Limb (tissue), 2 donors: ENCODE measurements at regions not wholly inside any gene's neighbourhood (a gene's known extent, or its start where the extent isn't known, plus 50 kb on each side); places are given as distances from the start of the nearest gene placed in this dataset.

Experiments
- DNase-seq, 2 donors: peaks; one replicate each; pipeline ENCODE4 v3.0.0-alpha.2; 2016; ENCODE audit errors: extremely low spot score in 2 of 2

DNA sequence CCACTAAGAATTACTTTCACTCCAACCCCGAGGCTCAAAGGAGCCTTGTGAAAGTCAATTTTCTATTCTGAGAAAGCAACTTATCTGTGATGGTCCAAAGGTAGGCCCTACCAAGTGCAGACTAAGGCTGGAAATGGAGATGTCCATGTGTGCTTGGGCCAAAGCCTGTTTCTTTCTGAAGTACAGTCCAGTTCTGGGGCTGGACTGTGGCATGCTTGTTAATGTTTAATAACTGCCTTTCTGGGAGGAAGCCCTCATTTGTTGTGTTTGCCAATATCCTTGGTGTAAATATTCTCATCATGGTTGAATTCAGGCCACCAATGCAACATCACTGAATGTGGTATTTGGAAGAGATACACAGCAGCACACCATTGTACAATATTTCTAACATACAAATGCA is 182.3 kb upstream of the BCL6 start:
- no peak for DNase-seq

DNA sequence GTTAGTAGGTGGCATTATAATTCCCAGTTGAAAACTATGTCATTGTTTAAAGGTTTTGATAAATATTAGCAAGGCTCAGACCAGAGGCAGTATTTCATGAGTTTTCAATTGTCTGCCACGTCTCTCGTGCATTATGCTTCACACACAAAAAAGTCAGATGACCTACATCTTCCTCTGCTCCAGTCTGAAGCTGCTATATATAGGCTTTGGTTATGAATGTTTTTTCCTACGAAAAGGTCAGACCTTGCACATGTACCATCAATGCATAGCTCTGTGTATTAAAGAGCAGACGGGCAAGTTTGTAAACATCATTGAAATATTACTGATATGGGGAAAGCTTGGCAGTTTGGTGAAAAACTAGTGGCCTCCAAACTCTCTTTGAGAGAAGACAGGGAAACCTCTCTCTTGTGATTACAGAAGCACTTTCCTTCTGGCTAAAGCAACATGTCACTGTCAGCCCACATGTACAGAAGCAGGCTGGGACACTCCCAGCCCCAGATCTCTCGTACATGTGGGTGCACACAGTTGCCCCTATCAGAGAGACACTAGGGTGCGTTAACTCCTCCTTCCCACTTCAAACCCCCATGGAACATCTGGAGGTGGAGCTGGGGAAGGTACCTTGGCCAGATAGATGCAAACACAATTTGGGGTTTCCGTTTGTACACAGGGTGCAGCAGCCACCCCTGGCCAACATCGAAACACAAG is 184.0 kb upstream of the BCL6 start:
- no peak for DNase-seq

DNA sequence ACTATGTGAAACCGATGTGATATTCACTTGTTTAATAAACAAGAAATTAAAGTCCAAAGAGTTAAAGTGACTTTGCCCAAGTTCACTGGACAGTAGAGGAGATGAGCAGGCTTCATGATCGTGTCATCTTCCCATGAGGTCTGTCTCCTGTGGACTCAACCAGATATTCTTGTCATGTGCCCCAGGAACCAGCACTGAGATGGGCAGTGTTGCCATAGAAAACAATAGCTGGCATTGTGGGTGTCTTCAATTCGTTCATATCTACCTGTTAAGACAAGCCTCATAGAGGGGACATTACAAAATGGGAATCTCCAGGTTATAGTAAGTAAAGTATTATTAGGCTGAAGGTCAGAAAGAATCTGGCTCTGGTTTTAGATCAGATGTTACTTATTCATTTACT is 184.8 kb upstream of the BCL6 start:
- no peak for DNase-seq

DNA sequence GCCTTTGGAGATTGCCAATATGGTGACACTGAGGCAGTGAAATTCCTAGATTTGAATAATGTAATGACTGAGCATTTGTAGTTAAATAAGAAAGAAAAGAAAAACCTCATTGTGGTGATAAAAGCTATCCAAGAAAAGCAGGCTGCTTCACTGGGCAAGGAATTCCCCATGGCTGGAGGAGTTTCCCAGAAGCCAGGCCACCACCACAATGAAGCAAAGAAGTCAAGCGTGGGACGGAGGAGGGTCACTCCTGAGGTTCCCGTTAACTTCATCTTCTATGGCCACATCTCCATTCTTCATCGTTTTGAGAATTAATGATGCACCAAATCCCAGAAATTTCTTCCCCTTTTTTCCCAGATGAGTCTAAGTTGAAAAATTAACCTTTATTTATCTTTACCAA is 185.8 kb upstream of the BCL6 start:
- no peak for DNase-seq

DNA sequence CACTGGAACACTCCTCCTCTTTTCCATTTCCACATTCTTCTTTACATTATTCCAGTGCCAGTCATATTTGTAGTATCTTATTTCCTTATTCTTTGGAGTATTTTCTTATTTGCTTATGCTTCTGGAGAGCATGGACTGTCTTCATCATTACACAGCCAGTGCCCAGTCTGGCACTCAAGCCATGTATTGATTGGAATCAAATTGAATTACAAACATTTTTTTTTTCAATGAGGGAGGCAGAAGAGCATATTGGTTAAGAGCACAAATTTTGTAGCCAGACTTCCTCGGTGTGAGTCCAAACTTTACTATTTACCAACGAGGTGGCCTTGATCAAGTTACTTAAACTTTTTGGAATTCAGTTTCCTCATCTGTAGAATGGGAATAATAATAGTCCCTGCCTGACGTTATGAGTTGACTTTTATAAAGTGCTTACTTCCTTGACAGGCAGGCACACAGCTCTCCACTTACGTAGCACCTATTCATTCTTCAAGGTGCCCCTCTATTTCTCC is 186.6 kb upstream of the BCL6 start:
- DNase-seq: no peak

DNA sequence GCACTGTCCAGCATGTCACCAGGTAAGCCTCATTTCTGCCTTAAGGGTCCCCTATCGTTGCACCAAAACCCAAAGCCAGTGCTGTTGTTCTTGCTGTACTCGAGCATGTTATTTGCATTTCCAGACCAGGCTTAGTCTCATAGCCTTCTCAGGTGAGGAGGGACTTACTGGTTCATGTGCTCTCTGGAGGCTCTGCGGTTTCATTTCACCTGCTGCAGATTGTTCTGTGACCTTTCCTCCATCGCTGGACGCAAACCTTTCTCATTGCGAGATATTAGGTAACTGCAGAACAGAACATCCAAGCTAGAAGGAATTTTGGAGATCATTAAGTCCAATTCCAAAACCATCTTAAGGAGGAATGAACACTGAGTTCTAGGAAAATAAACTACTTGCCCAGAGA is 187.3 kb upstream of the BCL6 start:
- DNase-seq: no peak

DNA sequence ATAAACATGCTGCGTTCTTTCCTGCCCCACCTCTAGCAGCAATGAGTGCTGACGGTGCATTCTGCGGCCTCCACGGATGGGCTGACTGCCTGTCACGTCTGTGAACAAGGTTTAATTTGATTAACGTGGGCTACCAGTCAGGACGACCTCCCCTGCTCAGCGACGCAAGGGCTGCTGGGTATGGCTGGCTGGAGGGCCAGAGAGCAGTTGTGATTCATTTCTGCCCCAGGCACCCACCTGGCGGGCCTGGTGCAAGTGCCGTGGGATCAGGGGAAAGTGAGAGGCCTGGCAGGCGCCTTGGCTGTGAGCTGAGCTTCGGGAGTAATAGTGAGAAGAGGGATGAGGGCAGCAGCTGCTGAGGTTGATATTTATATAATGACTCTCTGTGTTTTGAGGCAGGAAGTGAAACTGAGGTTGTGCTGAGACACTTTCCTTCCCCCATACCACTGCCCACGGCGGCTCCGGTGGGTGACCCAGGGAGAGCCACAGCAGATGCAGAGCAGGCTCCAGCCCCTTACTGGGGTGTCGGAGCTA is 190.4 kb upstream of the BCL6 start:
- DNase-seq: no peak

DNA sequence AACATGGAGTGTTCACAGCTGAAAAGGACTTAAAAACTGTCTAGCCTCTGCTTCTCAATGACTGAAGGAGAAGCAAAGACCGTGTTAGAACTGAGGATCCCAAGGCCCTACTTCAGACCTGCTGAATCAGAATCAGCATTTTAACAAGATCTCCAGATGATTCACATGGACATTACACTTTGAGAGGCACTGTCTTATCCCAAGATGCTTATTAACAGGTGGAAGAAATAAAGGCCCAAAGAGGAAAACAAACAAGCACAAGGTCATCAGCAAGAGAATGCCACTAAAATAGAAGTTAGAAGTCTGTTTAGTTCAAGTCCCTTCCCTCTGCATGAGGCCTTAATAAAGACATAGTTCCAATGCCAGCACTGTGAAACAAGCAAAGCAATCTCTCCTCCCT is 191.4 kb upstream of the BCL6 start:
- no peak for DNase-seq

DNA sequence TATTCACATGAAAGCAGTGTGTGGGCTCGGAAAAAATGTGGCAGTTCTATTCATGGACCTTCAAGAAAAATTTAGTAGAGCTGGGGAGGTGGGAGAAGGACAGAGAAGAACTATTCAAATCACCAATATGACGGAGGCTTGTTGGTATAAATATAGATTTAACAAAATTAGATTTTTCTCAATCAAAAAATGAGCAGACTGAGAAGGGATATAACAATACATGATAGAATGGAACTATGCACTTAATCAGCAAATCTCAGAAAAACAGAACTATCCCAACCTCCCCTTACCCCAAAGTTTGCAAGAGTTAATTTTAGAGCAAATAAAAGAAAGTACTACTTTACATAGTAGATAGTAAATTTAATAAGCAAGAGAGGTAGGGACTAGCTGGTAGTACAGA is 194.6 kb upstream of the BCL6 start:
- DNase-seq: no peak

DNA sequence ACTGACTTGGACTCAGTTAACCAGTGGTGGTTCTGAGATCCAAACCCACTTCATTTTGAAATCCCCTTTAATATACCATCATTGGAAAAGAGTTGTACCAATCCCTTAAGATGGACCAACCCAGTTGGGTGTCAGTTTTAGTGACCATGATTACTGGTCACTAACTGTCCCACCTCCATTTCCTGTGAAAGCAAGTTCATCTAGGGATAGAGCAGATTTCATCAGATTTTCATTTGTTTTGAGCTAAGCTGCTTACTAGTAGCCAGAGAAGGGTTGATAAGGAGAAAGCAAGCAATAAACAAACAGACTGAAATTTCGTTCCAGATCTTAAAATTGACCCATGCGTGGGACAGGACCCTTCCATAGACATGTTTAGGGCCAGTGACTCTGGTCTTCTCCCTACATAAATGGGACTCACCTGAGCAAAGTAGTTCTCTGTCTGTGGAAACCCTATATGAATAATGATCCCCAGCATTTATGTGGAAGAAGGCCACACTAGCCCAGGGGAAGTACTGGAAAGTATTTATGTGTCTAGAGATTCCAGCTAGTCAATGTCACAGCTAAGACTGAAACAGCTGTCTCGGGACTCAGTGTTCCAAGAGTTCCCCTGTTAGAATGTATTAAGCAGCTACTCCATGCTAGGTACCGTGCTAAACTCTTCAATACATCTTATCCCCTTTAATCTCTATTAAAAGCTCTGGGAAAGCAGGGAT is 196.0 kb upstream of the BCL6 start:
- no peak for DNase-seq

DNA sequence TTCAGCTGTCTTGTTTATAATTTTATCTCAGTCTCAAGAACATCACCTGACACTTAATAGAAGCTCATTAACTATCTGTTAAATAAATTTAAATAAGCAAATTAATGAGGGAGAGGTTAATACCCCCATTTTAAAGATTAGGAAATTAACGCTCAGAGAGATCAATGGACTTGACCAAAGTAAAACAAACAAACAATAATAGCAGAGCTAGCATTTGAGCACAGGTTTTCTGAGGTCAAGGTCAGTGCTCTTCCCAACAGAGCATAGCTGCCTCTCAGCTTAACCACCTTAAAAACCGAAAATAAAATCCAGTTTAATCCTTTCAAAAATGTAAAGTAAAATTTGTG is 196.6 kb upstream of the BCL6 start:
- DNase-seq: no peak

DNA sequence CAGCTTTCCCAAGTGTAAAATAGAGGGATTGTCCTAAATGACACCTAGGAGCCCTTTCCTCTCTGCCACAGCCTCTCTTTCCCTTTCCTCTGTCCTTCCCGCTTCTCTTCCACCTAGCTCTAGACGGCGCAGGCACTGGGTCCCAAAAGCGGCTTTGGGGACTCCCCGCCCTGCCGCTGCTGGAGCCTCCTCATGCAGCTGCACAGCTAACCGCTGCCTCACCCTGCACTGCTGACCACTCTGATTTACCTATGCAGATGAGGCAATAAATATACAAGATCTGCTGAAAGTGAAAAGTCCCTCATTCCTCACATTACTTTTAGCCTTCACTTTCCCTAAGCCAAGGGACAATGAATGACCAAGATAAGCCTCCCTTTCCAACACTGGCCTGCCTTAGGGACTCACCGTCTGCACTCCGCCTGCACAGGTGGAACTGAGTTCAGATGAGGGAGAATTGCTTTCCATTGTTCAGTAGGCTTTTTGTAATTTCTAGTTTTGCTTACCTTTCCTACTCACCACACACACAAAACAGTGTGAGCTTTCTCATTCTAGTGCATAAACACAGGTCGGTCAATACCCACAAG is 197.5 kb upstream of the BCL6 start:
- DNase-seq: no peak

DNA sequence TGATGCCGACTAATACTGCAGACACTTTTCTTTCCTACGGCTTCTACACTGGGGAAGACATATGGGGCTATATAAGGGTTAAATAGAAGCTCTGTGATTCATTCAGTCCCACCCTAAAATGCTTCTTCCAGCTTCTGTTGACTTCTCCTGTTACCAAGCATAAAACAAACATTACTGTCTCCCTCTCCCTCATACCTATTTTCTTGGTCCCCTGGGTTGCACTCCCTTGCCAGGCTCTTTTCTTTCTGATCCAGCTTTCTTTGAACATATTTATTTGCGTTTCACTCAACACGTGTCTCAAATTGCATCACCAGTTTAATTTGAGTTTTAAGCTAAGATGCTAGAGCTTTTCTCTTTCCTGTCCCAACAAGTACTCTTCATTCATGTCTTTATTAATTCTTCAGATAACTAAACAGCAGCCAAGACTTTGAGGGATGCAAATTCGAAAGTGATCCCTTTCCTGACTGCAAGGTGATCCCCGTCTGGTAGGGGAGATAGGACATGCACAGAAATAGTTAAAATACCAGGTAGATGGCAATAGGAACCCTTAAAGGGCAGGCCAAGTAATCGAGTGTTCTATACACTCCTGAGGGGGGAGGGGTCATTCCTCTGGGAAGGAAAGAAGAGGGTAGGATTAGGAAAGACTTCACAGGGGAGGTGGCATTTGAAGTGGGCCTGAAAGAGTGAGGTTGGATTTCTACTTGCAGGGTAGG is 198.6 kb upstream of the BCL6 start:
- DNase-seq: no peak

DNA sequence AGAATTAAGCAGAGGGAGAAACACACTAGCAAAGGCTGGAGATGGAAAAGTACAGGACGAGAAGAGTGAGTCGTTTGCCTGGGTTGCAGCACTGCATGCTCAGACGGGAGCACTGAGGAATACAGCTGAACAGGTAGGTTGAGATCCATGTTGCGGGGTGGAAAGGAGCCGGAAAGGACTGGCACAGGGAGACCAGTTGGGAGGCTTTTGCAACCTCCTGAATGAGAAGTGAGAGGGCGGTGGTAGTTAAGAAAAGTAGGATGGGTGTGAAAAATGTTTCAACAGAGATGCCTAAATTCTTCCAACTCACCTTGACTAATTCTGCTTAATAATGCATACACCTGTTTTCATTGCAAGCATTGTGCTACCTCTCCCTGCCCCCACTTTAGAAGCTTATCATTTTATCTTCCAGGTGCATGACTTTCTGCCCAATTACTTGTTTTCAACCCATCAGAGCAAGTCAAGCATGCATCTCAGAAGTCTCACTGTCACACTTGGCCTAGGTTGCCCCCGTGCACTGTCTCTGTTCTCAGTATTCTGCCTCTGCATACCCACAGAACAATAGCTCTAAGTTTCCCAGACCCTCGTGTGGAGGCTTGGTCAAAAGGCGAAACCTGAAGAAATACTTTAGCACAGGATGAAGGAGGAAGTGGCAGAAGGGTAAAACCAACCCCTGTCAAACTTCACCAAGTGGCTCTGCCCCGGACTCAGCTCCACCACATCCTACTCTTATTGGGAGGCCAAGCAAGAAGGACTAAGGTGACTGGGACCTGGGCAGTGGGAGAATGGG is 199.3 kb upstream of the BCL6 start:
- no peak for DNase-seq

DNA sequence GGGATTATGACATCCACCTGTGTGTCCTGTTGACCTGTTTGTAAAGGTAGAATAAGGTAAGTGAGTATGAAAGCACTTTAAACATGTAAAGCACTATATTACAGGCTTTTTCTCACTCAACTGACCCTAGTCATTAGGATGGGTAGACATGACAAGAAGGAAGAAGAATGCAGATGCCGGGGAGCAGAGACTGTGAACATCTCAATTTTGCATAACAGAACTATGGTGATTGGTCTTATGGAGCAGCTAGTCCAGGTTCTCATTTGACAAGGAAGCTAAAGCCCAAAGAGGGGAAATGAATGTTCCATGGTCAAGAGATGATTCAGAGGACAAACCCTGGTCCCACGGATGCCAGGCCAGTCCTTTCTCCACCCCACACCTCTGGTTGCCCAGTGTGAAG is 200.1 kb upstream of the BCL6 start:
- no peak for DNase-seq

DNA sequence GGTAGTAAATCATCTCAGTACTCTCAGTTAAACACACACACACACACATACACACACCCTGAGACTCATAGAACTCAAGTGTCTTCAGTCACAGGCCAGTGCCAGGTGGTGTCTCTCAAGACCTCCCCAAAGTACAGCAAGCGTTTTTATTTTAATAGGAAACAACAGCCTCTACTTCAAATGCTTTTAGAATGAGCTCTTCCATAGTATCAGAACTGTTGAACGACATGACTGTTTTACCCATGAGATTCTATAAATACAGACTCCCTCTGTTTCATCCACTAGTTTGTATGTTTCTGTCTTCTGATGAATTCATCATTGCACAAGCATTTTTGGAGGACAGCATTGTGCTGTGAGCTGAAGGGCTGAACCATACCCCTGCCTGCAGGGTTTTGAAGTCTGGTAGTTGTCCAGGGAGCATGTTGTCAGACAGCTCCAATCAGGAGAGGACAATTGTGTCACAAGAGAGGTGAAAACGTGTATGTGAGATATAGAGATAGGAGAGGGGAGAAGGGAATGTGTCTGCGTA is 201.0 kb upstream of the BCL6 start:
- DNase-seq: no peak

DNA sequence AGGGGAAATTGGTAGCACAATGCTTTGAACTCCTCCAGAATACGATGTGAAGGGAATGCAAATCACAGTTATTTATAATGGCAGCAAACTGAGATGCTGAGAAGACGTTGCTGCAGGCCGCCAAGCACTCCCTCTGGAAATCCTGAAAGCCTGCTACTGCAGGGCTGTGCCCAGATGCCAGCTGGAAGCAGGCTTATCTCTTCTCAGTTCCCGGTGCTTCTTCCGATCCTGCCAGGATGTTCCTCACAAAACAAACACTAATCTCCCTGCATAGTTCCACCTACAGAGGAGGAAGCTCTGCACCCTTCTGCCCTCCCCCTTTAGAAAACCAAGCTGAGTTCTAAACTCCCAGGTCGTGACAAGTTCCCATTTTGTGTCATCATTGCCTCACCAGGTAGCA is 201.7 kb upstream of the BCL6 start:
- no peak for DNase-seq

DNA sequence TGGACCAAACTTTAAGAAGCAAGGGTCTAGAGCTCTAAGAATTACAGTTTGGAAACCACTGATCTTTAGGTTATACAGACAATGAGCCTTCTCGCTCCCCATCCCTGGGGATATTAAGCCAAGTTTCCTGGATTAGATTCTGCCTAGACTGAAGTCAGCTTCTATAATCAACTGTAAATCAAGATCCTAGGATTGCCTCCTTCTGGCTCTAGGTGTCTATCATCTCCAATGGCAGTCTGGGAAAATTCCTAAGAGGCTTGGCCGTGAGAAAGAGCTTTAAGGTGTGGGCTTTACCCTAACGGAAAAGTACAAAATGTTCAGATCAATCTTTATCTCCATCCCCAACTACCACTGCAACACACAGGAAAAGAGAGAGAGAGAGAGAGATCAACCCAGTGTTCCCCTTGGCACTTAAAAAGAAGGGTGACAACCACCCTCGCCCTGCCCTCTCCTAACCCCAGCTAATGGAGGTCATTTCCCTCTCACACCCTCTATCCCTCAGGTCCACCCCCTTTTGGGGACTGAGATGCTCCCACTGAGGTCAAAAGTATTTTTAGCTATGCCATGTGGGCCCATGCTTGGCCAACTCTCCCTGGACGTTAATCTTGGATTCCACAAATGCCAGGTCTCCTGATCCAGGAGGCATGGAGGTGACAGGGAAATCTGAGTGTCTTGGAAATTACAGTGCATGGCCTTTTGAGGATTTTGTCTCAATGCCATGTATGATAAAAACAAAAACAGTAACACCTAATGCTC is 202.8 kb upstream of the BCL6 start:
- DNase-seq: no peak

DNA sequence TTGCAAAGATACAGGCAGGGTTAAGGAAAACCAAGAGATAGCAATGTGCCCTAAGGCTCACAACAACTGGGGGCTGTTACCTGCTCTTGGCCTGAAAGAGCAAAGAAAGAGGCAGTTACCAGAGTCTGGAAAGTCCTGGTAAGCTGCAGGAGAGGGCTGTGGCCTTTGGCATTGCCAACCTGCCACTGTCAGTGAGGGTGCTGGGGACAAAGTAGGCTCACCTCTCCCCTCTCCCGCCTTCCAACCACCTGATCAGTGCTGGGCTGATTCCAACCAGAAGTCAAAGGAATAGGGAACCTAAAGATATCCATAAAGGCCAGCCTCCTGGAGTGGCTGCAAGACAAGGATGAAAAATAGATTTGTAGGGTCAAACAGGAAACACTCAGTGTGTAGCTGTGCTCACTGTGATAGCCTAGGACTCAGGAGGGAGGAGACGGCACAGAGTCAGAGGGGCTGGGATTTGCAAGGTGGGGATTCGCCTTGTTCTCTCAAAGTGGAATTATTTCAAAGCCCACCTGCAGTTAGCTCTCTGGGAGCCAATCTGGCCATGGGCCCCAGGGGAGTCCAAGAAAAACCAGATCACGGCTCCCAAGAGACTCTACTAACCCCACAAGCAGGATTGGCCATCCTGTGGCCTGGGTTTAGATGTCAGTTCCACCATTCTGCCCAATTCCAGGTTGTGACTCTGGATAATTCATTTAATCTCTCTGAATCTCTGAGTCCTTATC is 204.0 kb upstream of the BCL6 start:
- DNase-seq: no peak

DNA sequence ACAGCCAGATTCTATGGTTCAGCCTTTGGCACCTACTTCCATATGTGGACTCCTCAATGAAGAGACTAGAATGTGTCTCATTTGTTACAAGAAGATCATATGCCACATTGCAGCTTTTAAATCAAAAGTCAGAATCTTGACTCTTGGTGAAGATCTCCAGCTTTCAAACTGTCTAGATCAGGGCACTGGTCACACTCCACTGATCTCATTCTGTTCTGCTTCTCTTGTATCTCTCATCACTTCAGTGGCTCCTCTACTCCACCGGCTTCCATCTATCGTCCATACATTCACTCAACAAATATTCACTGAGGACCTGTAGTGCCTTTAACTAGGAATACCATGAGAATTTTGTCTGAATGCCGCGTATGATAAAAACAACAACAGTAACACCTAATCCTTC is 203.3 kb upstream of the LPP start:
- no peak for DNase-seq
